ENCODE measurements at regions not wholly inside any gene's neighbourhood (a gene's known extent, or its start where the extent isn't known, plus 50 kb on each side); places are given as distances from the start of the nearest gene placed in this dataset.
A peak's percentile ranks its signal among the peaks of the same experiment; 100 is the strongest.

DNA sequence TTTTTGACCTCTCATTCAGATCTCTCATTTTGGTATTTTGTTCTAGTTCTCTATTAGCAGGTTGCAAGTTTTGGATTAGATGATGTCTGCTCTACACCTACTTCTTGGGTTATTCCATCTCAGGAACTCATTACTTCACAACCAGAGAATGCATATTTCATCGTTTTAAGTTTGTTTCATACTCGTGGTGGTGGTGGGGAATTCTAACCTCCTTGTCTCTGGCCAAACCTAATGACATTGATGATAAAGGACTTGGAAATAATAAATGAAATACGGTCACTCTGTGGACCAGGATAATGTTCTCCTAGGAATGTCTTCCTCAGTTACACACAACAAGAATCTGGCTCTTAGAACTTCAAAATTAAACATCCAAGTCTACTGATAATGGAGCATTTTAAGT lies 115.2 kb downstream of the CDC42EP3 start:
- H3K27me3 ChIP-seq: no peaks in the 10 kb centered on the region
- no peaks in the 10 kb centered on the region for H3K9me3 ChIP-seq (ENCODE audit: low read depth)
- no peak overlapping the region for H3K4me3 ChIP-seq
- H3K27ac ChIP-seq: no peak overlapping the region
- no peaks in the 10 kb centered on the region for H3K4me1 ChIP-seq (ENCODE audit: low read depth)
- no peaks in the 10 kb centered on the region for H3K36me3 ChIP-seq
- no peak for DNase-seq (ENCODE audit: low read depth in 1 of 2, low spot score in 1 of 2)
- TF ChIP-seq, protein P1, sequence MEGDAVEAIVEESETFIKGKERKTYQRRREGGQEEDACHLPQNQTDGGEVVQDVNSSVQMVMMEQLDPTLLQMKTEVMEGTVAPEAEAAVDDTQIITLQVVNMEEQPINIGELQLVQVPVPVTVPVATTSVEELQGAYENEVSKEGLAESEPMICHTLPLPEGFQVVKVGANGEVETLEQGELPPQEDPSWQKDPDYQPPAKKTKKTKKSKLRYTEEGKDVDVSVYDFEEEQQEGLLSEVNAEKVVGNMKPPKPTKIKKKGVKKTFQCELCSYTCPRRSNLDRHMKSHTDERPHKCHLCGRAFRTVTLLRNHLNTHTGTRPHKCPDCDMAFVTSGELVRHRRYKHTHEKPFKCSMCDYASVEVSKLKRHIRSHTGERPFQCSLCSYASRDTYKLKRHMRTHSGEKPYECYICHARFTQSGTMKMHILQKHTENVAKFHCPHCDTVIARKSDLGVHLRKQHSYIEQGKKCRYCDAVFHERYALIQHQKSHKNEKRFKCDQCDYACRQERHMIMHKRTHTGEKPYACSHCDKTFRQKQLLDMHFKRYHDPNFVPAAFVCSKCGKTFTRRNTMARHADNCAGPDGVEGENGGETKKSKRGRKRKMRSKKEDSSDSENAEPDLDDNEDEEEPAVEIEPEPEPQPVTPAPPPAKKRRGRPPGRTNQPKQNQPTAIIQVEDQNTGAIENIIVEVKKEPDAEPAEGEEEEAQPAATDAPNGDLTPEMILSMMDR (IDR thresholded peaks at IDR 0.05; ENCODE audit: low read depth, low read length): no peak

DNA sequence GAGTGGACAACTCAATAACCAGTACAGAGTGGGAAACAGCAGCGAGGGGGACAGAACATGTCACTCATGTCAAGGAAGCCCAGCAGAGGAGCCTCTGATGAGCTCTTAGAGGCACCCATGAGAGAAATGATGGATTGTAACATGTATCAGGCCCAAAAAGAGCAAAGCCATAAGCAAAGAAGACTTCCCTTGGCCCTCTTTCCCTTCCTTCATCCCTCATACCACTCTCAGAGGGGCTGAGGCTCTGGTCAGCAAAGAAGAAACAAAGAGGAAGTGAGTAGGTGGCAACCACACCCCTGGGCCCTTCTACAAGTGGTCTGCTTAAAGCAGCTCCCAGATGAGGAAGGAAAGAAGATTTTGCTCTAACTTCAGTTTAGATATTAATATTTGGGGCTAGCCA lies 112.8 kb downstream of the CDC42EP3 start:
- DNase-seq (ENCODE audit: low read depth in 1 of 2, low spot score in 1 of 2): no peak
- TF ChIP-seq, protein P1 (IDR thresholded peaks at IDR 0.05; ENCODE audit: low read depth, low read length): no peak
- no peak overlapping the region for H3K4me3 ChIP-seq
- H3K36me3 ChIP-seq: no peaks in the 10 kb centered on the region
- no peak overlapping the region for H3K27ac ChIP-seq
- H3K9me3 ChIP-seq (ENCODE audit: low read depth): no peaks in the 10 kb centered on the region
- no peaks in the 10 kb centered on the region for H3K27me3 ChIP-seq
- no peaks in the 10 kb centered on the region for H3K4me1 ChIP-seq (ENCODE audit: low read depth)

DNA sequence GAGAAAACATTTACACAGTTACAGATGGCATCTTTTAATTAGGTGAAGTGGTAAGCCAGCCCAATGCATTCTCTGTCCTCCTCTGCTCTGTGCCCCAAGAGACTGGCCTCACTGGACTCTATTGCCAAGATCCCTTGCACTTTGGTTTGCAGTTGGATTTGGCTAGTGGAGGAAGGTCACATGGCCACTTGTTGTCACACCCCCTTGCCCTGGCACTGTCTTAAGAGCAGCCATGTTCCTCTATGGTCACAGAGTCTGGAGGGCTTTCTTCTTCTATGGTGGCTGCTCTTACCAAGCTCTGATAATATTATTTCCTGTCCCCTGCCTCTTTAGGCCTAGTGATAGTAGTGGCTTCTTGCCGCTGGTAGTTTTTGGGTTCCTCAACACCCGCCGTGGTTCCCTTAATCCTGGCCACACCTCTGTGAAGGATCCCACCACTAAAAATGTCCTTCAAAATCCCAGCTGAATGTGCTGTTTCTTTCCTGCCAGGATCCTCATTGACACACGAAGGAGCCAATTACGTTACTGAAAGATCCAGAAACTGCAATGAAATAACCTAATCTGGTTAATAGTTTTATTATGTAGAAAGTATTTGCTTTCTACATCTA lies 111.1 kb downstream of the CDC42EP3 start:
- no peaks in the 10 kb centered on the region for H3K9me3 ChIP-seq (ENCODE audit: low read depth)
- no peak overlapping the region for H3K27ac ChIP-seq
- no peaks in the 10 kb centered on the region for H3K36me3 ChIP-seq
- TF ChIP-seq, protein P1 (IDR thresholded peaks at IDR 0.05; ENCODE audit: low read depth, low read length): no peak
- no peaks in the 10 kb centered on the region for H3K4me1 ChIP-seq (ENCODE audit: low read depth)
- no peaks in the 10 kb centered on the region for H3K27me3 ChIP-seq
- no peak for DNase-seq (ENCODE audit: low read depth in 1 of 2, low spot score in 1 of 2)
- H3K4me3 ChIP-seq: no peak overlapping the region

DNA sequence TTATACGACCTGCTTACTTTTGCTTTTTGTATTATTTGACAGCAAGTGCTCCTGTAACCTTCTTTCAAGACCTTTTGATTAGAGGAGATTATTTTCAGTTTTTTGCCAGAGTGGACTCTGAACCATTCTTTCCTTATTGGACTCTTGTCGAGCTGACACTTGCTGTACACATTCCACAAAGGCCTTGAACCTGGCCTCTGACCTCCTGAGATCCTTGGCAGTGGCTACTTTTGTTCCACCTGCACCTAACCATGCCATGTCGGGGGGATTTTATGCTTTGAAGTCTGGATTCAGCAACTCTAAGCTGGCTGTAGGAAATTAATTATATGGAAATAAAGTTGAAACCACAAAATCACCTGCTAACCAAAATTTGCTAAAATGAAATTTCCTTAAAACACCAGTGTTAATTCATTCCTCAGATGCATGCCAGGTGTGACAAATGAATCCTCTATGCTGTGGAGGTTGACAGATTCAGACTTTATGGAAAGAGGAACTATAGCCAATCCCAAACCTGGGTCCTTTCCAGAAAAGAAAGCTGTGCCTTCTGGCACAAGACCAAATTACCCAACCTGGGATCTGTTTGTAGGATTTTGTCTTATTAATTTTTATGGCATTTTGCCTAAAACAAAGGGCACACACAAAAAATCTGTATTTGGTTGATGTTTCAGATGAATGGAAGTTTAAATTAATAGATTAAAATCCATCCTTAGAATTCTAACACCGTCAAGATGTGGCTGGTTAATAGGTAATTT lies 110.4 kb downstream of the CDC42EP3 start:
- TF ChIP-seq, protein P1 (IDR thresholded peaks at IDR 0.05; ENCODE audit: low read depth, low read length): no peak
- H3K36me3 ChIP-seq: no peaks in the 10 kb centered on the region

DNA sequence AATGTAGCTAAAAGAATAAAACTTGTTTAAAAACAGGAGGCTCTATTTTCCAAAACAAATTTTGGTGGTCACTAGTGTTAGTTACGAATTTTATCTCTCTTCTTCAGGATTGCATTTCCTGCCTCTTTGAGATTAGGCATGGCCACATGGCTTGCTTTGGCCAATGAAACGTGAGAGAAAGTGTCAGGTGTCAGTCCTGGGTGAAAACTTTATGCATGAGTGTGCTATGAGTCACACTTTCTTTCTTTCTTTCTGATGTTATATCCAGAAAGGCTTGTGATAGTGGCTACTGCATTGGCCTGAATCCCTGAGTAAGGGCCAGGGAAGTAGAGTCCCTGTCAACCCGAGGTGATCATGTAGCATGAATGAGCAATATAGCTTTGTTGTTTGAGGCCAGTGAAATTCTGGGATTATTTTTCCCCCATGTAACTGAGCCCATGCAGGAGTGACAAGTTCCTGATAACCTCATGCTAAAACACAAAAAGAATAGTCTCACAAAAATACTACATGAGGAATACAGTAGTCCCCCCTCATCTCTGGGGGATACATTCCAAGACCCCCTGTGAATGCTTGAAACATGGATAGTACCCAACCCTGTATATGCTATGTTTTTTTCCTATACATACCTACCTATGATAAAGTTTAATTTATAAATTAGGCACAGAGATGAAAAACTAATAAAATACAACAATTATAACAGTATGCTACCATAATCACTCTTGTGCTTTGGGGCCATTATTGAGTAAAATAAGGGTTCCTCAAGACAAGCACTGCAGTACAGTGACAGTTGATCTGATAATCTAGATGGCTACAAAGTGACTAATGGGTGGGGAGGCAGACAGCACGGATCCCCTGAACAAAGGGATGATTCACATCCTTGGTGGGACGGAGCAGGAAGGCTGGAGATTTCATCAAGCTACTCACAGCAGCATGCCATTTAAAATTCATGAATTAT lies 109.5 kb downstream of the CDC42EP3 start:
- DNase-seq (ENCODE audit: low read depth in 1 of 2, low spot score in 1 of 2): peak in 1 of 2 donors; percentile 89

More for the DNA sequence above, 110.4 kb downstream of the CDC42EP3 start:
- Histone ChIP-seq H3K9me3 (ENCODE audit: low read depth) (no peaks in the 10 kb centered on the region), H3K27me3 (no peaks in the 10 kb centered on the region), H3K4me1 (ENCODE audit: low read depth) (no peaks in the 10 kb centered on the region), H3K4me3 (no peak overlapping the region), H3K27ac (no peak overlapping the region)
- DNase-seq (ENCODE audit: low read depth in 1 of 2, low spot score in 1 of 2): peak in 1 of 2 donors; percentile 58

More for the DNA sequence above, 109.5 kb downstream of the CDC42EP3 start:
- H3K27me3 ChIP-seq: no peaks in the 10 kb centered on the region
- H3K27ac ChIP-seq: no peak overlapping the region
- no peaks in the 10 kb centered on the region for H3K36me3 ChIP-seq
- no peaks in the 10 kb centered on the region for H3K4me1 ChIP-seq (ENCODE audit: low read depth)
- TF ChIP-seq, protein P1 (IDR thresholded peaks at IDR 0.05; ENCODE audit: low read depth, low read length): no peak
- H3K4me3 ChIP-seq: no peak overlapping the region
- no peaks in the 10 kb centered on the region for H3K9me3 ChIP-seq (ENCODE audit: low read depth)

Measured in cardiac muscle cell (in vitro differentiated cells and primary cell).